Suprapubic skin (tissue), 4 donors: ENCODE measurements at regions not wholly inside any gene's neighbourhood (a gene's known extent, or its start where the extent isn't known, plus 50 kb on each side); places are given as distances from the start of the nearest gene placed in this dataset.

Experiments used
- CTCF ChIP-seq, 2 donors: fragments of 200-600 bp in 1 of 2; fragments of 450-650 bp in 1 of 2; sonication (generic) in 1 of 2; IDR thresholded peaks; one replicate each; pipeline ENCODE4 v1.5.1; 2016 to 2019; ENCODE audit warnings: antibody characterized with exemption in 2 of 2, mild to moderate bottlenecking in 1 of 2, moderate library complexity in 1 of 2
- POLR2A ChIP-seq, 2 donors: fragments of 450-650 bp; IDR thresholded peaks; one replicate each; pipeline ENCODE4 v1.6.1; 2017; ENCODE audit warnings: antibody characterized with exemption in 2 of 2, mild to moderate bottlenecking in 2 of 2, moderate library complexity in 2 of 2
- POLR2AphosphoS5 ChIP-seq, 3 donors: sonication (generic); formaldehyde crosslinking; IDR thresholded peaks; one replicate each; pipeline ENCODE4 v1.6.1; 2017; ENCODE audit warnings: antibody characterized with exemption in 3 of 3

DNA sequence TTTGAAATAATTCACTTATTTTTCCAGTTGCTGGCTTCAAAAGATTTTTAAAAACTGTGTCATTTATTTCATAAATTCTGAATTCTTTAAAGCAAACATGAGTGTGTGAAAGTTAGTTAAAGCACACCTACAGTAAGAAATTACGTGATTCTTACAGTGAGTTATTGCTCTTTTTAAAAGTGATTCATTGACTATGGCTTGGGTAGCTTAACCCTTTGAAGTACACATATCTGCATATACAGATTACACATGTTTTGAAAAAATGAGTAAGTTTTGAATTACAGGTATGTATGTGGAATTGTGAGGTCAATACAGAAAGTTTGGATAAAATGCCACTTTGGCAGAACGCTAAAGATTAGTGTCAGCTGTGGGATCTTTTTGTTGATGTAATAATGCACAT, 64.5 kb upstream of the MBNL1 start:
- no peak for TF ChIP-seq CTCF (IDR thresholded peaks at IDR 0.05)
- no peak for TF ChIP-seq POLR2A (IDR thresholded peaks at IDR 0.05)
- TF ChIP-seq POLR2AphosphoS5 (IDR thresholded peaks at IDR 0.05): no peak
